Body of pancreas (tissue), 4 donors: ENCODE measurements at regions not wholly inside any gene's neighbourhood (a gene's known extent, or its start where the extent isn't known, plus 50 kb on each side); places are given as distances from the start of the nearest gene placed in this dataset.

Experiments
- POLR2A ChIP-seq, 3 donors: fragments of 450-650 bp; IDR thresholded peaks; one replicate each; pipeline ENCODE4 v1.6.1; 2016; ENCODE audit warnings: antibody characterized with exemption in 3 of 3, mild to moderate bottlenecking in 2 of 3
- TF ChIP-seq, protein P1 (sequence below), 7 experiments: fragments of 450-650 bp in 4 of 7; fragments of 200-600 bp in 3 of 7; sonication (generic) in 3 of 7; IDR thresholded peaks; one replicate each; pipeline ENCODE4 v1.5.1; 2016 to 2019; ENCODE audit warnings: antibody characterized with exemption in 7 of 7

DNA sequence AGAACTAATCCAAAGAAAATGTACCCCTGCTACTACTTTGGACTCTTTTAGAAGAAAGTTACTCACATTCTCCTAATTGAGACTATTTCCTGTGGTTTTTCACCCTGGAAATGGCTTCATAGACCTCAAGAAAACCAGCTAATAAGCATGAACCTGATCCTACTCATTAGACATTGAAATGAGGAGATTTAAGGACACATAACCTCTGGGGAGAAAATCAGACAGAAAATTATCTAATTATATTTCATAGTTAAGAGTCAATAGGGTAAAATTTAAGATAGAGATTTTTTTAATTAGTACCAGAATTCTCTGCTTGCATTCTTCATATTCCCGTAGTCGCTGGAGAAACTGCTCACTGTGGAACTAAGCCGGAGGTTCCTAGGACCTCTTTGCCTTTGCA, 114.6 kb upstream of the ACP3 start:
- TF ChIP-seq, protein P1, sequence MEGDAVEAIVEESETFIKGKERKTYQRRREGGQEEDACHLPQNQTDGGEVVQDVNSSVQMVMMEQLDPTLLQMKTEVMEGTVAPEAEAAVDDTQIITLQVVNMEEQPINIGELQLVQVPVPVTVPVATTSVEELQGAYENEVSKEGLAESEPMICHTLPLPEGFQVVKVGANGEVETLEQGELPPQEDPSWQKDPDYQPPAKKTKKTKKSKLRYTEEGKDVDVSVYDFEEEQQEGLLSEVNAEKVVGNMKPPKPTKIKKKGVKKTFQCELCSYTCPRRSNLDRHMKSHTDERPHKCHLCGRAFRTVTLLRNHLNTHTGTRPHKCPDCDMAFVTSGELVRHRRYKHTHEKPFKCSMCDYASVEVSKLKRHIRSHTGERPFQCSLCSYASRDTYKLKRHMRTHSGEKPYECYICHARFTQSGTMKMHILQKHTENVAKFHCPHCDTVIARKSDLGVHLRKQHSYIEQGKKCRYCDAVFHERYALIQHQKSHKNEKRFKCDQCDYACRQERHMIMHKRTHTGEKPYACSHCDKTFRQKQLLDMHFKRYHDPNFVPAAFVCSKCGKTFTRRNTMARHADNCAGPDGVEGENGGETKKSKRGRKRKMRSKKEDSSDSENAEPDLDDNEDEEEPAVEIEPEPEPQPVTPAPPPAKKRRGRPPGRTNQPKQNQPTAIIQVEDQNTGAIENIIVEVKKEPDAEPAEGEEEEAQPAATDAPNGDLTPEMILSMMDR (IDR thresholded peaks at IDR 0.05), result no peak
- no peak for TF ChIP-seq POLR2A (IDR thresholded peaks at IDR 0.05)
